Neural progenitor cell (in vitro differentiated cells): ENCODE measurements at regions not wholly inside any gene's neighbourhood (a gene's known extent, or its start where the extent isn't known, plus 50 kb on each side); places are given as distances from the start of the nearest gene placed in this dataset.

Experiments used
- DNase-seq: peaks from one replicate; pipeline ENCODE4 v3.0.0-alpha.2; 2016; ENCODE audit warnings: low spot score
- H2AFZ ChIP-seq: fragments of 200-600 bp; sonication (generic); replicated peaks from 2 replicates; pipeline ENCODE4 v1.6.1; 2016; ENCODE audit warnings: antibody characterized with exemption
- H3F3A ChIP-seq: fragments of 200-600 bp; sonication (generic); 2 replicates; pipeline ENCODE4 v1.6.1; 2016; ENCODE audit warnings: antibody characterized with exemption, low read depth
- H3K27ac ChIP-seq: fragments of 200-600 bp; sonication (generic); 2 replicates; pipeline ENCODE4 v1.5.1; 2016; ENCODE audit warnings: mild to moderate bottlenecking
- H3K27me3 ChIP-seq: fragments of 200-600 bp; sonication (generic); 2 replicates; pipeline ENCODE4 v1.6.1; 2016; ENCODE audit warnings: mild to moderate bottlenecking, moderate library complexity
- H3K36me3 ChIP-seq: fragments of 200-600 bp; sonication (generic); 2 replicates; pipeline ENCODE4 v1.5.1; 2016
- H3K4me1 ChIP-seq: fragments of 200-600 bp; sonication (generic); 2 replicates; pipeline ENCODE4 v1.6.1; 2016; ENCODE audit warnings: mixed run types
- H3K4me2 ChIP-seq: fragments of 200-600 bp; sonication (generic); 2 replicates; pipeline ENCODE4 v1.6.1; 2016
- H3K4me3 ChIP-seq: fragments of 200-600 bp; sonication (generic); 2 replicates; pipeline ENCODE4 v1.5.1; 2016
- H3K79me2 ChIP-seq: fragments of 200-600 bp; sonication (generic); 2 replicates; pipeline ENCODE4 v1.6.1; 2016; ENCODE audit warnings: low read depth
- H3K9ac ChIP-seq: fragments of 200-600 bp; sonication (generic); 2 replicates; pipeline ENCODE4 v1.6.1; 2016
- H3K9me3 ChIP-seq: fragments of 200-600 bp; sonication (generic); 2 replicates; pipeline ENCODE4 v1.5.1; 2016; ENCODE audit warnings: low read depth
- H4K20me1 ChIP-seq: fragments of 200-600 bp; sonication (generic); 2 replicates; pipeline ENCODE4 v1.6.1; 2016; ENCODE audit warnings: low read depth
- H3K27ac Mint-ChIP-seq: 3 replicates; pipeline ENCODE4 v1.8.0; 2021; ENCODE audit warnings: mixed read lengths
- H3K27me3 Mint-ChIP-seq: 2 replicates; pipeline ENCODE4 v1.8.0; 2022; ENCODE audit warnings: low read depth, mild to moderate bottlenecking, inconsistent platforms, moderate library complexity, mixed read lengths; ENCODE audit not compliant: insufficient read depth
- H3K36me3 Mint-ChIP-seq: 3 replicates; pipeline ENCODE4 v1.8.0; 2021; ENCODE audit warnings: mixed read lengths
- H3K4me1 Mint-ChIP-seq: 3 replicates; pipeline ENCODE4 v1.8.0; 2021; ENCODE audit warnings: mixed read lengths
- H3K4me3 Mint-ChIP-seq: 3 replicates; pipeline ENCODE4 v1.8.0; 2021; ENCODE audit warnings: mild to moderate bottlenecking, moderate library complexity, mixed read lengths
- H3K9me3 Mint-ChIP-seq: 3 replicates; pipeline ENCODE4 v1.8.0; 2020; ENCODE audit warnings: mixed read lengths
- EZH2 ChIP-seq: fragments of 200-600 bp; sonication (generic); IDR thresholded peaks from 2 replicates; pipeline ENCODE4 v1.6.1; 2017; ENCODE audit warnings: antibody characterized with exemption, mild to moderate bottlenecking, moderate library complexity
- EZH2phosphoT487 ChIP-seq: fragments of 200-600 bp; sonication (generic); IDR thresholded peaks from 2 replicates; pipeline ENCODE4 v1.6.1; 2017; ENCODE audit warnings: antibody characterized with exemption
- TF ChIP-seq, protein P1 (sequence below): fragments of 200-600 bp; sonication (generic); IDR thresholded peaks from 2 replicates; pipeline ENCODE4 v1.5.1; 2017; ENCODE audit warnings: antibody characterized with exemption, mild to moderate bottlenecking

DNA sequence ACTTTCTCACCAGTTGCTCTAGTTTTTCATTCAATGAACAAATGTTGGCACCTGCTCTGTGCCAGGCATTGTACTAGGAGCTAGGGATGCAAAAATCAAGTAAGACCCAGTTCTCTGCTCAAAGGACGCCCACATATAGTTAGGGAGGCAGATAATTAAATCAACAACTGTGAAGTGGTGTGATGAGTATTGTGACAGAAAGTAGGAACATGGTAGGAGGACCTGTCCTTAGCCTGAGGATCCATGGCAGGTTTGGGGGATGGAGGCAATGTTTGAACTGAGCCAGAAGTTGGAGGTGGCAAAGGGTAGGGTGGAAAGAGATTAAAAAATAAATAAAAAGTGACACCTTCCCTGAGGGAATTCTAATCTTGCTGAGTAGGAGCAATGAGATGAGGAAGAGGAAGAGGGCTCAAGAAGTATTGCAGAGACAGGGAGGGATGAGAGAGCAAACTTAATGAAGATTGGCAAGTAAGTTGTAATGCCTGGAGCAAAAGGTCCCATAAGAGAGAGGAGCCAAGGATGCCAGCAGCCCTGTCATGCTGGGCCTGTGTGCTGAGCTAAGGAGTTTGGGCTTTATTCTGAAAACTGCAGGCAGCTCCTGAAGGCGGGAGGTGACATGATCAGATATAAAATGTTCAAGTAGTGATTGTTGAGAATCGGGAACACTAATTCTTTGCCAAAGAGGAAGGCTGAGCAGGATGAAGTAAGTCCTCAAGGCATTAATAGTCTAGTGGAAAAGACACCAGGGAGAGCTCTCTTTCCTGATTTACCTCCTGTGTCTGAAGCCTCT is 184.3 kb upstream of the PPP2R3A start:
- no peaks in the 10 kb centered on the region for H3K27me3 ChIP-seq
- H3K4me3 ChIP-seq = no peak overlapping the region
- no peaks in the 10 kb centered on the region for H3K9me3 ChIP-seq
- no peaks in the 10 kb centered on the region for H3K4me1 Mint-ChIP-seq
- no peaks in the 10 kb centered on the region for H3K79me2 ChIP-seq
- H3K4me3 Mint-ChIP-seq = no peak overlapping the region
- H3K27ac ChIP-seq = no peak overlapping the region
- no peaks in the 10 kb centered on the region for H3K4me1 ChIP-seq
- TF ChIP-seq EZH2 (no peak), EZH2phosphoT487 (no peak)
- TF ChIP-seq, protein P1, sequence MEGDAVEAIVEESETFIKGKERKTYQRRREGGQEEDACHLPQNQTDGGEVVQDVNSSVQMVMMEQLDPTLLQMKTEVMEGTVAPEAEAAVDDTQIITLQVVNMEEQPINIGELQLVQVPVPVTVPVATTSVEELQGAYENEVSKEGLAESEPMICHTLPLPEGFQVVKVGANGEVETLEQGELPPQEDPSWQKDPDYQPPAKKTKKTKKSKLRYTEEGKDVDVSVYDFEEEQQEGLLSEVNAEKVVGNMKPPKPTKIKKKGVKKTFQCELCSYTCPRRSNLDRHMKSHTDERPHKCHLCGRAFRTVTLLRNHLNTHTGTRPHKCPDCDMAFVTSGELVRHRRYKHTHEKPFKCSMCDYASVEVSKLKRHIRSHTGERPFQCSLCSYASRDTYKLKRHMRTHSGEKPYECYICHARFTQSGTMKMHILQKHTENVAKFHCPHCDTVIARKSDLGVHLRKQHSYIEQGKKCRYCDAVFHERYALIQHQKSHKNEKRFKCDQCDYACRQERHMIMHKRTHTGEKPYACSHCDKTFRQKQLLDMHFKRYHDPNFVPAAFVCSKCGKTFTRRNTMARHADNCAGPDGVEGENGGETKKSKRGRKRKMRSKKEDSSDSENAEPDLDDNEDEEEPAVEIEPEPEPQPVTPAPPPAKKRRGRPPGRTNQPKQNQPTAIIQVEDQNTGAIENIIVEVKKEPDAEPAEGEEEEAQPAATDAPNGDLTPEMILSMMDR = no peak
- H4K20me1 ChIP-seq = no peaks in the 10 kb centered on the region
- H3K9me3 Mint-ChIP-seq = no peaks in the 10 kb centered on the region
- no peak overlapping the region for H3K27ac Mint-ChIP-seq
- H3K36me3 Mint-ChIP-seq = no peaks in the 10 kb centered on the region
- no peaks in the 10 kb centered on the region for H3F3A ChIP-seq
- H3K36me3 ChIP-seq = no peaks in the 10 kb centered on the region
- peaks cover 7% of the 10 kb centered on the region for H3K27me3 Mint-ChIP-seq
- H3K9ac ChIP-seq = no peak overlapping the region
- no peak overlapping the region for H2AFZ ChIP-seq
- no peak overlapping the region for H3K4me2 ChIP-seq
- DNase-seq = no peak

DNA sequence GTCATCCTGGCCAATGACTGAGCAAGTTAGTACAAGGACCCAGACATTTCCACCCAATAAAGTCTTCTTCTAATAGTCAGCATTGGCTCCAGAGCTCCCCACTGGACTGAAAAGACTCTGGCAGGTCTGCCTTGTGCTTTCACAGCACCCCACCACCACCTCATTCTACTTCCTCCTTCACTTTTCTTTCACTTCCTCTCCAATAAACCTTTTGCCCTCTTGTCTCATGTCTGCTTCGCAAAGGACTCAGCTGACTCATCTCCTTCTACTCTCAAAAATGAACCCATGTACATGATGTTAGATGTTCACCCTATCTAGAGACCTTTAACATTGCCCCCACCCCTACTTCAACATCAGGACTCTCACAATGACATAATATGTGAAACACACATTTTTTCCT is 181.0 kb upstream of the PPP2R3A start:
- Histone ChIP-seq H3K9ac (no peak overlapping the region), H3K36me3 (no peaks in the 10 kb centered on the region), H3K9me3 (no peaks in the 10 kb centered on the region), H3K79me2 (no peaks in the 10 kb centered on the region), H2AFZ (no peak overlapping the region), H3K4me1 (no peaks in the 10 kb centered on the region), H3K27ac (no peak overlapping the region), H3K4me2 (no peak overlapping the region), H3F3A (no peaks in the 10 kb centered on the region), H4K20me1 (no peaks in the 10 kb centered on the region), H3K27me3 (no peaks in the 10 kb centered on the region), H3K4me3 (no peak overlapping the region)
- no peaks in the 10 kb centered on the region for H3K4me1 Mint-ChIP-seq
- no peak overlapping the region for H3K4me3 Mint-ChIP-seq
- DNase-seq = no peak
- no peak overlapping the region for H3K27ac Mint-ChIP-seq
- H3K9me3 Mint-ChIP-seq = no peaks in the 10 kb centered on the region
- peaks cover 9% of the 10 kb centered on the region for H3K27me3 Mint-ChIP-seq
- H3K36me3 Mint-ChIP-seq = no peaks in the 10 kb centered on the region
- TF ChIP-seq EZH2phosphoT487 = no peak
- TF ChIP-seq, protein P1 = no peak
- no peak for TF ChIP-seq EZH2

DNA sequence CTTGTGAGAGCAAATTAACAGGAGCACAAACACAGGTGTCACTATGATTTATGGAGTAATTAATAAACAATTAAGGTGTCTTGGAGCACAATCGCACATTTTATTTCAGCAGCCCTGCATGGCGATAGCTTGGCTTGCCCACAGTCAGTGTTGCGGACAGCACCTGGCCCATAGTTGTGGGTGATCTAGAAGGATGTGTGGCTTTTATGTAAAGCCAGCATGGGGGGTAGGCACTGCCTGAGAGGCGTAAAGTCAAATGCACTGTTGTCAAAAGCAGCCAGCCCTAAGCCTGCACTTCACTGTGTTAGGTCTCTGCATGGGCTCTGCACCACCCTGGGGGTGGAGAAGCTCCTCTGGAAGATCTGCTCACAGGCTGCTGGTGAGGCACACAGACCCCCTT is 177.4 kb upstream of the PPP2R3A start:
- Histone ChIP-seq H3K9ac (no peak overlapping the region), H4K20me1 (no peaks in the 10 kb centered on the region), H3K27me3 (no peaks in the 10 kb centered on the region), H3K36me3 (no peaks in the 10 kb centered on the region), H2AFZ (no peak overlapping the region), H3K4me3 (no peak overlapping the region), H3K9me3 (no peaks in the 10 kb centered on the region), H3F3A (no peaks in the 10 kb centered on the region), H3K4me1 (no peaks in the 10 kb centered on the region), H3K79me2 (no peaks in the 10 kb centered on the region), H3K27ac (no peak overlapping the region), H3K4me2 (no peak overlapping the region)
- peaks cover 3% of the 10 kb centered on the region for H3K9me3 Mint-ChIP-seq
- peaks cover 7% of the 10 kb centered on the region for H3K27me3 Mint-ChIP-seq
- H3K27ac Mint-ChIP-seq = no peak overlapping the region
- no peak for TF ChIP-seq EZH2
- TF ChIP-seq EZH2phosphoT487 = no peak
- TF ChIP-seq, protein P1 = no peak
- H3K4me1 Mint-ChIP-seq = no peaks in the 10 kb centered on the region
- DNase-seq = no peak
- no peak overlapping the region for H3K4me3 Mint-ChIP-seq
- H3K36me3 Mint-ChIP-seq = no peaks in the 10 kb centered on the region
